HG02852 (cell line): ENCODE measurements at regions not wholly inside any gene's neighbourhood (a gene's known extent, or its start where the extent isn't known, plus 50 kb on each side); places are given as distances from the start of the nearest gene placed in this dataset.

Experiments
- ATAC-seq: cut with Tn5 transposase; IDR thresholded peaks from one replicate; pipeline ENCODE4 v1.9.1; 2021; ENCODE audit warnings: mild to moderate bottlenecking, moderate library complexity; ENCODE audit not compliant: unreplicated experiment

- no peak for ATAC-seq
These were observed 81.8 kb upstream of the CAV2 start for GRCh38 chr7:116417593-116418345.

DNA sequence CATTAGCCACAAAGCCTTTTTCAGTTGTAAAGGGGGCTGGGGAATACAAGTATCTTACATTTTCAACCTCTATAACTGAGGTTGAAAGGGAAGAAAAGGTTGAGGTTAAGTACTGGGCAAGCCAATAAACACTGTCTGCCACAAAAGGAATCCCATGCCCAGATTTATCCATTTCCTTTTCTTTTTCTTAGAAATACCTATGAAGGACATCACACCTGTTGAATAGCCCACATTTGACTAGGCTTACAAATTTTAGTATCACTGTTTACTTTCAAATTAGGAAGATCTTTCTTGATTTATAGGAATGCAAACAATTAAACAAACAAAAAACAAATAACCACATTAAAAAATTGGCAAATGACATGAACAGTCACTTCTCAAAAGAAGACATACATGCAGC lies 81.0 kb upstream of the CAV2 start:
- no peak for ATAC-seq

- ATAC-seq, result no peak
These were observed 79.5 kb upstream of the CAV2 start for GRCh38 chr7:116420003-116420402.

GRCh38 chr7:116421298-116421697 lies 78.2 kb upstream of the CAV2 start:
- no peak for ATAC-seq

DNA sequence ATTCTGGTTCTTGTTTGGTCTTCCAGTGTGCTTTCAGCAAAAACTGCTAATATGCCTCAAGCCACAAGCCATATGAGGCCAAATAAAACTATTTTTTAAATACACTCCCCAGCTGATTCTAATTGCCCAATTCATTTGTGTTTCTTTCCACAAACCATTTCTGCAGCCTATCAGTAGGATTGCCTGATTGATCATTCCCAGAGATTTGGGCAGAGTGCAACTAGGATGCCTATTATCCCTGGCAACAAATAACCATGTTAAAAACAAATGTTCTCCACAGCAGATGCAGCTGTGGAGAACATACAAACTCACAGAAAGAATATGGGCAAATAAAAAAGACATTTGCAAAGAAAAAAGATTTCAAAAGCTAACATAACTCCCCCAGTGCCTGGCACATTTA lies 76.9 kb upstream of the CAV2 start:
- no peak for ATAC-seq

DNA sequence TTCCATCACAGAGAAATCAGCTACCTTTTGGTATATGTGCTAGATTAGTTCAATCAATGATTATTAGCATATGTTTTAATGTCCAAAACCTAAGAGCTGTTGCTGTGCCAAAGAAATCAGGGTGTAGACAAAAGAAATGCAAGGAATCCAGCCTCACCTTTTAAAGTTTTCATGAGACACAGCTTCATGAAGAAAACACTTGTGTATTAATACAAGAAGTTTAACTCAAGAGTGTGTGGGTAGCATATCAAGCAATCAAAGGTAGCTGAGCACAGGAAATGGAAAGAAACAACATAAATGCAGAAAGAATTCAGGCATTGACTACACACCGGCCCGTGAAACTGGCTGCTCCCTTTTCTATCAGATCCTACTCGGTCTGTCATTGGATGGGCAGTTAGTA lies 76.0 kb upstream of the CAV2 start:
- ATAC-seq, result no peak

- ATAC-seq, result no peak
These were observed 73.8 kb upstream of the CAV2 start for GRCh38 chr7:116425647-116426209.

- no peak for ATAC-seq
These were observed 72.9 kb upstream of the CAV2 start for GRCh38 chr7:116426428-116427156.

DNA sequence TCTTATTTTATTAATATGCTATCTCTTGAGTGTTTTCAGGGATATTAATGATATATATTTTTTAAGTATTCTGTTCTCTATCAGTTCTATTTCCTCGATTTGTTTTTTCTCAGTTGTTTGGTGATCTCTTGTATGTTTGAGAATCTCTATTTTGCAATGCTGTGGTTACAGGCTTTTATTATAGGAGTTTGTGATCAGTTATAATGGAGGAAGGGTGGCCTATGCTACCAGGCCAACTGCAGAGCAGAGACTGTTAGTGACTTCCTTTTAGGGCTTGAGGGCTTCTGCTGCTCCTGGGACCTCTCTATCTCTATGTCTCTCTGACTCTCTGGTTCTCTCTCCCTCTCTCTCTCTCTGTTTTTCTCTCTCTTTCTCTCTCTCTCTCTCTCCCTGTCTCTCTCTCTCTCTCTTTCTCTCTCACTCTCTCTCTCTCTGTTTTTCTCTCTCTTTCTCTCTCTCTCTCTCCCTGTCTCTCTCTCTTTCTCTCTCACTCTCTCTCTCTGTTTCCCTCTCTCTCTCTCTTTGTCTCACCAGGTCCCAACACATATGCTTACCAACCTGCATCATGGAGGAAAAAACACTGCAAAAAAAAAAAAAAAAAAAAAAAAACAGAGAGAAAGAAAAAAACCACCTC lies 69.4 kb upstream of the CAV2 start:
- ATAC-seq, result no peak

DNA sequence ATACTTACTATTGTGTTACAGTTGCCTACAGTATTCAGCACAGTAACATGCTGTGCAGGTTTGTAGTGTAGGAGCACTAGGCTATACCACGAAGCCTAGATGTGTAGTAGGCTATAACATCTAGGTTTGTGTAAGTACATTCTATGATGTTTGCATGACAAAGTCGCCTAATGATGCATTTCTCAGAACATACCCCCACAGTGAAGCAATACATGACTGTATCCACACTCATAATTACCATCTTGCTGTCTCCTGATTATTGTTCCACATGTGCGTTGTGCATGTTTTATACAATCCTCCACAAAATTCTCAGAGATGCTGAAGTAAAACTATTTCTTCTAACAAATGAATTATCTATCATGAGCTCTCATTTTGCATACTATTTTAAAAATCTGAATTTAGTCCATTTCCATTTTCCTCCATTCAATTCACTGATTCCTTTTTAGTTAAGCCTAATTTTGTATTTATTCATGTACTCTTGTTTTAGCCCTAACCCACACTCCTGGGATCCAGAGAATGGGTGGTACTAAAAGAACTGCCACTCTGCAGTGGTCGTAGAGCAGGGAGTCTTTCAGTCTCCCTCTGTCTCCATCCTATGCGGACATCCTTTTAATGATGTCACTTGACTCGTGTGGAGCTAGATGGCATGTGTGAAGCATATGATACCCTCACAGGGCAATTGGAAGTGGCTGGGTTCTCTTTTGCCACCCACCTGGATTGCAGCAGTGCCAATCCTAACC lies 67.6 kb upstream of the CAV2 start:
- no peak for ATAC-seq

DNA sequence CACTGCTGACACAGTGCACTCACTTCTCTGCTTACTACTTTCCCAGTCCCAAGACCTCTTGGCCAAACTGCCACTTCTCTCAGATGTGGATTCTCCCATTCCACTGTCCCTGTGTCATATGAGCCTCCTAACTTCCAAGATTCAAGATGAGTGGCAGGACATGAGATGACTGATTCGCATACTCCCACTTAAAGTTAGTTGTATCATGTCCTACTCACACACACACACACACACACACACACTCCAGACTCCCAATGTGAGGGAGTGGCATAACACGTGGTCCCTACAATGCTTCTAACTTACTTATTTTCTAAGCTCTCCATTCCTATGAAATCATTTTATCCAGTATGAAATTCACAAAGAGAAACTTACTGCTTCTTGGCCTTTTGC lies 67.0 kb upstream of the CAV2 start:
- no peak for ATAC-seq

DNA sequence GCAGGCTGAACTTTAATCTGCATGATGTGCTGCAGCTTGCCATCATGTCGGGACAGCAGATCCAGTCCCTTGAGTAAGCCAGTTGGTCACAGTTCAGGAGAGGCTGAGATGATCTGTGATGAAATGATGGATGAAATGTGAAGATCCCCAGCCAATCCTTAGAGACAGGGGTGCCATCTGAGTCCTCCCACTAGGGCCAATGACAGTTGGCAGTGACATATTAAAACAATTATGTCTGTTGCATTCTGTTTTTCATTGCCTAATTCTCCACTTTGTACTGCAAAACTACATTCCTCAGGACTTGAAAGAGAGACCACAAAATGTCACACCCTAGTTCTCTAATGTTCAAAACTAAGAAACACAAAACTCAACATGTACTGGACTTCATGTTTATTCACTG lies 66.3 kb upstream of the CAV2 start:
- ATAC-seq, result no peak

DNA sequence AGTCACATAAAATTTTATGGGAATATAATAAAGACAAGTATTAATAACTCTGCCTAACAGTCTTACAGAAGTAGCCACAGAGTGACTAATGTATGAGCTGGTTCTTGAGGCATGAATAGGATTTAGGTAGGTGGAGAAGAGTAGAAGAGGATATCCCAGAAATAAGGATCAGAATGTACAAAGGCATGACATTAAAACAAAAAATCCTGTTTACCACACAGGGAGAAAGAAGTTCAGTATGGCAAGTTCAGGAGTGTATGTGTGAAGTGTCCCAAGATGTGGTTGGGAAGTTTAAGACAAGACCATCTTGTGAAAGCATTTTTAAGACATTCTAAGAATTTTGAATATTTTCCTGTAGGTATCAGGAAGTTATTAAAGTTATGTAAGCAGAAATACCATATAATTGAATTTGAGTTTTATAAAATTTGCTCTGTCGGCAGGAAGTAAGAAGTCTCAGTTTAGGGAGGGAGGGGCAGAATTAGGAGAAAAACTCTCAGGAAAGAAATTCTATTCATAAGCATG lies 64.7 kb upstream of the CAV2 start:
- ATAC-seq, result no peak

GRCh38 chr7:116436305-116436826 lies 63.2 kb upstream of the CAV2 start:
- no peak for ATAC-seq

- ATAC-seq, result no peak
These were observed 61.3 kb upstream of the CAV2 start for GRCh38 chr7:116438267-116438666.

- no peak for ATAC-seq
These were observed 60.5 kb upstream of the CAV2 start for GRCh38 chr7:116439005-116439404.

DNA sequence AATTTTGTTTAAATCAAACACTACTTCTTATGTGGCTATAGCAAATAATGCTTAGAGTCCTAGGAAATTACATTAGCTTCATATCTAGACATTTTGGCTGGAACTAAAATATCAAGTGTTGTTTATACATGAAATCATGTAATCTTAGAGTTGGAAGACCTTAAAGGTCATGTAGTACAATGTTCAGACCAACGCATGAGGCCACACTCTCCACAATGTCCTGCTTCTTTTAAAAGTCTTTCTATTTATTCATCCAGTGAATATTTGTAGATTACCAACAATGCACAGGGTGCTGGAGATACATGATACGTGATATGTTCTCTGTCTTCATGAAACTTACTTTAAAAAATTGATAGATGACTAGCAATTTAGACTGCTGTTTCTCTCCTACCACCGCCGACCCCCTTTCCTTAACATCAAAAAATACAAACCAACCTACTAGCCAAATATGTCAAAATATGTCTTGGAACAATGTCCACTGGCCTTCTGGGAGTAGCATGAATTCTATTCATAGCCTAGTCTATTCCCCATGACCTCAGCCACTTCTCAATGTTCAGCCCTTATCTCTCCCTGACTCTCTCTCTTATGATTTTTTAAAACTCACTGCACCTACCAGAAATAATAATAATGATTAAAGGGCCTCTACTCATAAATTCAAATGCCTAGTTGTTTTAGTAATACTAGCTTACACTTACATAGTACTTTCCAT lies 59.5 kb upstream of the CAV2 start:
- ATAC-seq, result no peak

DNA sequence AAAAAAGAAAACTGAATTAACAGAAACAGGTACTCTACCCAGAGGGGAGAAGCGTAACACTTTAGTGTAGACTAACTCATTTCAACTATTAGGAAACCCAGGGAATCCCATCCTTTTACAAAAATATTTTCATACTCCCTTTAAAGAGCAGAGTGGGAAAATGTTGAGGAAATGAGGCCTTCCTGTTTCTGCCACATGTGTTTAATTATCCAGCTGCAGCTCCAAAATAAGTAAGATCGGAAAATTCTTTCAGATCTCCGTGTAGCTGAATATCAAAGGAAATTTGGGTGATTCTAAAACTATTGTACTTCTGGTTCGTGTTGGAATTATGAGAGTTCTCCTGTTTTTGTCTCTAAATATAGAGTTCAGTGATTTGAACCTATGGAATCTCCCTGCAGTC lies 58.0 kb upstream of the CAV2 start:
- no peak for ATAC-seq

DNA sequence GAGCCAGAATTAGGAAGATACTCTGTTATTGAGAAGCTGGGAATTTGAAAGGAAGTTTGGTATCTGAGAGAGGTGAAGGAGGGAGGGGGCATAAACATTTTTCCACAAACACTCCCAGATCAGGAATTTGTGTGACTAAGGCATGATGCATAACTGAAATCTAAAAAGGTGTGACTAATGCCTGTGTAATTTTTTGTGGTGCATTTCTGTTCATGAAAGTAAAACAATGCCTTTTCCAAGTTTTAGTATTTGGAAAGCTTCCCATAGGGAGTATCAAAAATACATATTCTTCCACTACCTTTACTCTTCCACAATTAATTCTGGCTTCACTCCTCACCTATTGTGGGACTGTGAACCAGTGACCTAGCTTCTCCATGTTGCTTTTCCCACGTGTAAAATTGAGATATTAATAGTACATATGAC lies 56.4 kb upstream of the CAV2 start:
- no peak for ATAC-seq

DNA sequence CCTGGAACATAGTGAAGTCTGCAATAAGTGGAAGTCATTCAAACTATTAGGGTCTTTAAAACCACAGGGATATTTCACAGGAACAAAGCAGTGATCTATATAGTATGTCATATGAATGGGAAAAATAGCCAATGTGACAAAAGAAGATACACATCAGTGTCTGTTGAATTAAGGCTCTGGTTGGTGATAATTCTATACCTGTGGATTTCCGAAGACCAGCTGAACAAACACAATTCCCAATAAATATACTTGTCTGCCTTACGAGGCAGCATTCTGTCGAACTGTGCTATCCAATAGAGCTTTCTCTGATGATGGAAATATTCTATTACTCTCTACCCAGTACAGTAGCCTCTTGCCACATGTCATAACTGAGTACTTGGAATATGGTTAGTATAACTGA lies 55.9 kb upstream of the CAV2 start:
- no peak for ATAC-seq
